D721Med (cell line): ENCODE measurements at regions not wholly inside any gene's neighbourhood (a gene's known extent, or its start where the extent isn't known, plus 50 kb on each side); places are given as distances from the start of the nearest gene placed in this dataset.
"Not testable (repeated sequence)": the region's sequence is repeated elsewhere in the genome, so short reads cannot be mapped to it uniquely, and the experiment has no call there.

Source experiments
- DNase-seq: peaks from one replicate; pipeline ENCODE4 v3.0.0; 2011; ENCODE audit warnings: low spot score; ENCODE audit not compliant: insufficient read length
- FAIRE-seq: peaks from 2 replicates; lab custom pipeline; 2011; peaks lifted over from hg19 to GRCh38; lab: Jason Lieb, UNC
- CTCF ChIP-seq: IDR thresholded peaks from 2 replicates; pipeline ENCODE4 v1.5.1; 2012; ENCODE audit warnings: mild to moderate bottlenecking, control low read depth; ENCODE audit not compliant: insufficient read depth; ENCODE audit errors: missing control alignments

GRCh38 chr3:159260049-159260662 lies 458.3 kb downstream of the MFSD1 start:
- FAIRE-seq: no peak

GRCh38 chr3:159261333-159261732 lies 459.5 kb downstream of the MFSD1 start:
- not testable (repeated sequence) for DNase-seq, FAIRE-seq

More at GRCh38 chr3:159260049-159260662, 458.3 kb downstream of the MFSD1 start:
- DNase-seq: no peak
- TF ChIP-seq CTCF: peak; percentile 81

- TF ChIP-seq CTCF: peak; percentile 80
- DNase-seq (no peak), FAIRE-seq (peak; percentile 63)
Measured at GRCh38 chr3:159263750-159264553, 462.1 kb downstream of the MFSD1 start.

GRCh38 chr3:159265705-159266104 lies 463.9 kb downstream of the MFSD1 start:
- TF ChIP-seq CTCF: no peak
- DNase-seq (no peak), FAIRE-seq (no peak)

GRCh38 chr3:159266779-159267178 lies 464.9 kb downstream of the MFSD1 start:
- TF ChIP-seq CTCF: peak; percentile 62
- FAIRE-seq (no peak), DNase-seq (no peak)

GRCh38 chr3:159271799-159272512 lies 470.1 kb downstream of the MFSD1 start:
- FAIRE-seq (no peak), DNase-seq (no peak)
- TF ChIP-seq CTCF: no peak

GRCh38 chr3:159273070-159273469 lies 471.2 kb downstream of the MFSD1 start:
- peak; percentile 63 for FAIRE-seq
- TF ChIP-seq CTCF: no peak
- DNase-seq: no peak
